ENCODE measurements at regions not wholly inside any gene's neighbourhood (a gene's known extent, or its start where the extent isn't known, plus 50 kb on each side); places are given as distances from the start of the nearest gene placed in this dataset.
A peak's percentile ranks its signal among the peaks of the same experiment; 100 is the strongest.

DNA sequence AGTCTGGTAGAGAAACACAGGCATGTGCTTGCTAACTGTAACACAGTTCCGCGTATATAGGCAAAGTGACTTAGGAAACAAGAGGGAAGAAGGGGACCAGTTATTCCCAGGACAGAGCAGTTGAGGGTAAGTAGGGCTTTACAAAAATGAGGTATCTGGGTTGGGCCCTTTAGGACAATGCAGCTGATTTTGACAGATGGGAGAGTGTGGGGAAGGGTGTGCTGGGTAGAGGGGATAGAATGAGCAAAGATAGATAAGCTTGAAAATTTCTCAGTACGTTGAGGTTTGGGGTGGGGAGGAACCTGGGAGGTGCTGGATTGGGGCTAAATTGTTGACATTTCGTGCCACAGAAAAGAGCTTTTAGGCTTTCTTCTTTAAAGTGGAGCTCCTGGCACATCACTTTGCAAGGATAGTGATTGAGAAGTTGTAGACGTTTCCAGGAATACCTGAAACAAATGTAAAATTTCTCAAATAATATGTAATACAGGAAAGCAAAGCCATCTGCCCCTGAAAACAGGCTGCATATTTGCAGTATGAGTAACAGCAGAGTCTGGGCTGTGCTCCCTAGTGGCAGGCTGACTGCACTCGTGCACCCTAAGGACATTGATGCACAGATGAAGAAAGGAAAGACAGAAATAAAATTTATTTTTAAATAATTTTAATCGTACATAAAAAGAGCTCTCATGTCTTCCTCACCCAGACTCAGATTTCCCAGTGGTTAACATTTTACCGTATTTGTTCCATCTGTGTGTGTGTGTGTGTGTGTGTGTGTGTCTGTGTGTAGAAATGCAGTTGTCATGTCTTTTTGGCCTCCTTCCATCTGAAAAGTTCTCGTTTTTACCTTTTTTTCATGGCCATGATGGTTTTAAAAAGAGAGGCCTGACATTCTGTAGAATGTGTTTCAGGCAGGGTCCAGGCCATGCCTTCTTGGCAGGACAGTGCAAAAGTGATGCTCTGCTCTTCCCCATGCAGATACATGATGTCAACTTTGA is 144.9 kb upstream of the DMRT1 start:
- Histone ChIP-seq H3K4me3 (ENCODE audit: low read length) (no peak overlapping the region), H3K9ac (ENCODE audit: low read depth, low read length) (no peak overlapping the region), H3K27ac (ENCODE audit: low read length) (no peak overlapping the region), H3K36me3 (ENCODE audit: insufficient read depth, low read depth, low read length) (no peaks in the 10 kb centered on the region), H3K27me3 (ENCODE audit: insufficient read depth, low read length) (no peaks in the 10 kb centered on the region), H3K9me3 (ENCODE audit: insufficient read depth, low read depth, low read length) (no peaks in the 10 kb centered on the region), H3K4me1 (ENCODE audit: insufficient read depth, low read length) (peaks cover 28% of the 10 kb centered on the region; the same call in 1 of the 2 replicates)

DNA sequence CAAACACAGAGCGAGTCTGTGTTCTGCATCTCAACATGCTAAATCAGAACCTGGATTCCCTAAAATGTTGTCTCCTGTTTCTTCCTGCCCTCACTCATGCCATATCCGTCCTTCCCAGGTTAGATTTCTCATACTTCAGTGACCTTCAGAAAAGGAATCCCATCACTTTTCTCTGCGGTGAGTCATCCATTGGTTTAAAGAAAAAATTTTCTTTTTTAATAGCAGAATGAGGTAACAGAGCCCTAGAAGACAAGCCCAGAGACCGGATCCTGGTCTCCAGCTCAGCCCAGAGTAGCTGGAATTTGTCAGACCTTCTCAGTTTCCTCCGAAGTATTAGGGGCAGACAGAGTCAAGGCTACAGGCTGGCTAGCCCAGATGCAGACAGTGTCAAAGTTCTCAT is 143.2 kb upstream of the DMRT1 start:
- H3K36me3 ChIP-seq (ENCODE audit: insufficient read depth, low read depth, low read length), result no peaks in the 10 kb centered on the region
- H3K4me3 ChIP-seq (ENCODE audit: low read length), result no peak overlapping the region
- no peak overlapping the region for H3K27ac ChIP-seq (ENCODE audit: low read length)
- H3K4me1 ChIP-seq (ENCODE audit: insufficient read depth, low read length), result peaks cover 23% of the 10 kb centered on the region; the same call in 1 of the 2 replicates
- H3K9ac ChIP-seq (ENCODE audit: low read depth, low read length), result no peak overlapping the region
- H3K9me3 ChIP-seq (ENCODE audit: insufficient read depth, low read depth, low read length), result no peaks in the 10 kb centered on the region
- H3K27me3 ChIP-seq (ENCODE audit: insufficient read depth, low read length), result no peaks in the 10 kb centered on the region

DNA sequence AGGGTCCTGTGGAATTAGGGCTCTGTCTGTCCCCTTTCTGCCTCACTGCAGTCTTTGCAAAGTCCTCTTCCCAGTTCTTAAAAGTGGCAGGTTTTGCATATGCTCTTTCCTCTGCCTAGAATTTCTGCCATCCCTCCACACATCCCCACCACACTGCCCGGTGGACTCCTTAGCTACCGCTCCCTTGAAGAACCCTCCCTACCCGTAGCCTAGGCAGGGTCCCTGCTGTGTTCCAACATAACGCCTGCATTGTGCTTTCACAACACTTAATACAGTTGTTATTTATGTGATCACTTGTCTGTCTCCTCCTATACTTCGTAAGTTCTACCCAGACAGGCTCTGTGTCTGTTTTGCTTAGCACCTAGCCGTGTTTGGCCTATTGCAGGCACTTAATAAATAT is 142.5 kb upstream of the DMRT1 start:
- H3K27ac ChIP-seq (ENCODE audit: low read length), result no peak overlapping the region
- 0 out of 2 replicates have a peak overlapping the region, but pooled peaks have one; percentile 6 for H3K9ac ChIP-seq (ENCODE audit: low read depth, low read length)
- H3K27me3 ChIP-seq (ENCODE audit: insufficient read depth, low read length), result no peaks in the 10 kb centered on the region
- no peak overlapping the region for H3K4me3 ChIP-seq (ENCODE audit: low read length)
- H3K4me1 ChIP-seq (ENCODE audit: insufficient read depth, low read length), result peaks cover 17% of the 10 kb centered on the region; the same call in 1 of the 2 replicates
- no peaks in the 10 kb centered on the region for H3K36me3 ChIP-seq (ENCODE audit: insufficient read depth, low read depth, low read length)
- no peaks in the 10 kb centered on the region for H3K9me3 ChIP-seq (ENCODE audit: insufficient read depth, low read depth, low read length)

DNA sequence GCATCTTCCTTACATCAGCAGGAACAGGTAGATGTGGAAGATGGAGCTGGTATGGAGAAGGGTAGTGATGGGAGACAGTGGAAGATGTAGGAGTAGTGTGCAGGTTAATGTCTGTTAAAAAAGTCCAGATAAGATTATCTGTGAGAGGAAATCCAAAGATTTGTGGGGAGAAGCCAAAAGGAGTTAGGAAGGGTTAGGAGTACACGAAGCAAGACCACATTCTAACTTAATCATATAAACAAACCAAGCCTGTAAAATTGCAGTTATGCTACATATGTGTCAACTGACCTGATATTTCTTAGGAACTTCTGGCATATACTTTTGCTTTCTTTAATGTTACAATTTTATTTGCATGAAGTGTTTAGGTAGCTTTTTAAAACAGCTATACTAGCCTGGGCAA is 142.1 kb upstream of the DMRT1 start:
- Histone ChIP-seq H3K27ac (ENCODE audit: low read length) (no peak overlapping the region), H3K9me3 (ENCODE audit: insufficient read depth, low read depth, low read length) (no peaks in the 10 kb centered on the region), H3K27me3 (ENCODE audit: insufficient read depth, low read length) (no peaks in the 10 kb centered on the region), H3K4me1 (ENCODE audit: insufficient read depth, low read length) (peaks cover 14% of the 10 kb centered on the region; the same call in 1 of the 2 replicates), H3K9ac (ENCODE audit: low read depth, low read length) (0 out of 2 replicates have a peak overlapping the region, but pooled peaks have one; percentile 6), H3K4me3 (ENCODE audit: low read length) (no peak overlapping the region), H3K36me3 (ENCODE audit: insufficient read depth, low read depth, low read length) (no peaks in the 10 kb centered on the region)

DNA sequence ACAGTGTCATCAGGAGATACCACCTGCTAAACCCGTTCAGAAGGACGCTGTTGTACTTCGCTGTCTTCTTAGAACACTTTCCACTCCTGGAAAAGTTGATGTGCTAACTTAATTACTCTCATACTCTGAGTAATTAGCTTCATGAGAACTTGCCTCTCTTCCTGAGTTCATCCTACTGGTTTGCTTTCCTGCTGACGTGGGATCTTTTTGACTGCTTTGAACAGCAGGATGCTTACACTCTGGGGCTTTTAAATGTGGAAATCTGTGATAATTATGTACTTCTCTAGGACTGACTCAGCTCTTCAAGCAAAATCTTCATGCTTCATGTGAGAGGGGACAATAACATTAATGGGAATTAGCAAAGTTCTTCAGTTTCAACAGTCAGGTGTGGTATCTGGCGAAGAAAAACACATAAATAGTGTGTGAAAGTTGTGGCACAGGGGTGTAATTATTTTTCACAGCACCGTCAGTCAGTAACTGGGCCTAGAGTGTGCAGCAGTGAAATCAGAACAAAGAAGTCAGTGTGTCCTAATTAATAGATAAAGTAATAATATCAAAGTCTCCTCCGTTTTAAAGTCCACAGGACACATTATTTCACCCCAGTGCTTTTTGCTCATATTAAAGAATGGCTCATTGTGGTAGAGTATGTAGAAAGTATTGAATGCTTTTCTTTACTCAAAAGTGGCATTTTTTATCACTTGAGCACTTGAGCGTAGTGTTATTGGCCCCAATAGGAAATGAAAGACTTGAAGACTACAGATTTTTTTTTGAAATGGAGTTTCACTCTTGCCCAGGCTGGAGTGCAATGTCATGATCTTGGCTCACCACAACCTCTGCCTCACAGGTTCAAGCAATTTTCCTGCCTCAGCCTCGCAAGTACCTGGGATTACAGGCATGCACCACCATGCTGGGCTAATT is 140.9 kb upstream of the DMRT1 start:
- H3K27me3 ChIP-seq (ENCODE audit: insufficient read depth, low read length), result no peaks in the 10 kb centered on the region
- peaks cover 14% of the 10 kb centered on the region; the same call in 1 of the 2 replicates for H3K4me1 ChIP-seq (ENCODE audit: insufficient read depth, low read length)
- no peaks in the 10 kb centered on the region for H3K9me3 ChIP-seq (ENCODE audit: insufficient read depth, low read depth, low read length)
- H3K9ac ChIP-seq (ENCODE audit: low read depth, low read length), result no peak overlapping the region
- no peak overlapping the region for H3K4me3 ChIP-seq (ENCODE audit: low read length)
- H3K27ac ChIP-seq (ENCODE audit: low read length), result no peak overlapping the region
- H3K36me3 ChIP-seq (ENCODE audit: insufficient read depth, low read depth, low read length), result no peaks in the 10 kb centered on the region

DNA sequence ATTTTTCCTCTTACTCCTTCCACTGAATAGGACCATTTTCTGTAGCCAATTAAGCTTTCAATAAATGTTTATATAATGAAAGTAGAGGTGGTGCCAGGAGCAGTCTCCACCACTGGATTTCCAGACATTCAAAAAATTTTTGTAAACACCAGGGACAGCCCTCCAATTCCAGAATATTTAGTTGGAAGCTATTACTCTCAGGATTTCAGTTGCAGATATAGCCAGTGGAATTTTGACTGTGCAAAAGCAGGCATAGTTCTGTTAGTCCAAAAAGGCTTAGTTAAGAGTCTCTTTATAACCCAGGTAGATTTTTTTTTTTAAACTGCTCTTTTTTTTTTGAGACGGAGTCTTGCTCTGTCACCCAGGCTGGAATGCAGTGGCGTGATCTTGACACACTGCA is 138.1 kb upstream of the DMRT1 start:
- H3K27ac ChIP-seq (ENCODE audit: low read length), result no peak overlapping the region
- no peak overlapping the region for H3K4me3 ChIP-seq (ENCODE audit: low read length)
- no peaks in the 10 kb centered on the region for H3K36me3 ChIP-seq (ENCODE audit: insufficient read depth, low read depth, low read length)
- H3K9me3 ChIP-seq (ENCODE audit: insufficient read depth, low read depth, low read length), result no peaks in the 10 kb centered on the region
- H3K4me1 ChIP-seq (ENCODE audit: insufficient read depth, low read length), result peaks cover 16% of the 10 kb centered on the region; the same call in 1 of the 2 replicates
- peaks cover 6% of the 10 kb centered on the region; the same call in 1 of the 2 replicates for H3K27me3 ChIP-seq (ENCODE audit: insufficient read depth, low read length)
- H3K9ac ChIP-seq (ENCODE audit: low read depth, low read length), result no peak overlapping the region

DNA sequence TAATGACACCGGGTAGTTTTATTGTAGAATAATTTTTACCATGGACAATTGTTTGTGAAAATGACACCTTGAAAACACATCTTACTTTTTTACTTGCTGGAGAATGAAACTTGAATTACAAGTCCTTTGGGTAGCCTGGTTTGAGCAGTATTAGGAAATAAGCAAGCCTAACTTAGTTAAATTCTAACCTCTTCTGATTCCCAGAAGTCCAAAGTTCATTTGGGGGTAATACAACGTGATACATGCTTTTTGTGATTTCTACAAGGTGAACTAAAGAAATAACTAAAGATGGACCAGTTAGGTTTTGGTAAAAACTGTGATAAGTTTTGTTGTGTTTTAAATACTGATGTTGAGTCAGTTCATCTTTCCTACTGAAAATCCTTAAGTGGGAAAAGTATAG is 135.4 kb upstream of the DMRT1 start:
- no peak overlapping the region for H3K9ac ChIP-seq (ENCODE audit: low read depth, low read length)
- H3K9me3 ChIP-seq (ENCODE audit: insufficient read depth, low read depth, low read length), result no peaks in the 10 kb centered on the region
- no peak overlapping the region for H3K4me3 ChIP-seq (ENCODE audit: low read length)
- no peak overlapping the region for H3K27ac ChIP-seq (ENCODE audit: low read length)
- H3K4me1 ChIP-seq (ENCODE audit: insufficient read depth, low read length), result peaks cover 13% of the 10 kb centered on the region
- peaks cover 6% of the 10 kb centered on the region; the same call in 1 of the 2 replicates for H3K27me3 ChIP-seq (ENCODE audit: insufficient read depth, low read length)
- peaks cover 6% of the 10 kb centered on the region for H3K36me3 ChIP-seq (ENCODE audit: insufficient read depth, low read depth, low read length)

DNA sequence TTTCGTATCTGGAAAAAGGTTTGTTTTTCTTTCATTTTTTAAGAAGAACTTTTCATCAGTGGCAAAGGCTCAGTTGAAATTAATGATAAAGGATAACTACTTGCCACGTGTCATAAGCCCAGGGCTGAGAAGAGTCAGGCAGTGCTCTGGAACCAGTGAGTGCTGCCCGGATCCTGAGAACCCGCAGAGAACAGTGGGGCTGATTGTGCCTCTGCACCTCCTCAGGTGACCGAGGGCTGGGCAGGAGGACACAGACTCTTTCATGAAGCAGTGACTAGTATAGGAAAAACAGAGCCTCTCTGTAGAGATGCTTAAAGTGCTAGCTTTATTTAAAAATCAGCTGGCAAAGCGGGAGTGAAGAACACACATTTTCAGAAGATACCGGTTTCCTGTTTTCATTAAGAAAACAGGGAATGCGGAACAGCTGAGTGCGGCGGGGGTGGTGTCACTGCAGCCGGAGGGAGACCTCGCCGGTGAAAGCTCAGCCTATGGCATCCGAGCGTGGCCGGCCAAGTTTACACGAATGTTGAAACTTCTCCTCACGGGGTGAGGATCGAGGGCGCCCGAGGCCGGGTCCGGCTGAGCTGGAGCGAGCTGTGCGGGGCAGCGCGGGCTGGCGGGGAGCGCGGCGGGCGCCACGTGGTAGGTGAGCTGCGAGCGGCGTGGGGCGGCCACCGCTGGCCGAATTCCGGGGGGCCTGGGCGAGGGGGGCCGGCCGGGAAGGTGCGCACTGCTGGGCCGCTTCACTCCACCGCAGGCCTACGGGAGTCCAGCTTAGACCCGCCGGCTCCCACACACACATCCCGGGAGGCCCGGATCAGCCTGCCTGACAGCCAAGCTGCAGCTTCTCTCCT is 134.7 kb upstream of the DMRT1 start:
- no peaks in the 10 kb centered on the region for H3K9me3 ChIP-seq (ENCODE audit: insufficient read depth, low read depth, low read length)
- peaks cover 6% of the 10 kb centered on the region; the same call in 1 of the 2 replicates for H3K27me3 ChIP-seq (ENCODE audit: insufficient read depth, low read length)
- H3K27ac ChIP-seq (ENCODE audit: low read length), result no peak overlapping the region
- H3K9ac ChIP-seq (ENCODE audit: low read depth, low read length), result peak overlapping the region; percentile 47; the same call in 1 of the 2 replicates
- H3K36me3 ChIP-seq (ENCODE audit: insufficient read depth, low read depth, low read length), result peaks cover 13% of the 10 kb centered on the region
- peaks cover 13% of the 10 kb centered on the region for H3K4me1 ChIP-seq (ENCODE audit: insufficient read depth, low read length)
- peak overlapping the region; percentile 66 for H3K4me3 ChIP-seq (ENCODE audit: low read length)

DNA sequence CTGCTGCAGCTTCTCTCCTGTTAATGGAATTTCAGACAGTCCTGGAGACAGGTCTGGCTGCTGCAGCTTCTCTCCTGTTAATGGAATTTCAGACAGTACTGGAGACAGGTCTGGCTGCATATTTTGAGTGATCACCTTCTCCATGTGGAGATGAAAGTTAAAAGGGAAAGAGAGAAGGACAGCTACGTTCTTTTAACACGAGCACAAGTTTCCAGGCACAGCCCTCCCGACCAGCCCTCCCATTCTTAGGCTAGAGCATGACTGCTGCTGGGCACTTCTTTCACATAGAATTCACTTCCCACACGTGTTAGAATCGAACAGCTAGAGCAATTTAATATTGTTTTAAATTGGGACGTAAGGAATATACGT is 133.3 kb upstream of the DMRT1 start:
- peaks cover 13% of the 10 kb centered on the region for H3K4me1 ChIP-seq (ENCODE audit: insufficient read depth, low read length)
- peaks cover 6% of the 10 kb centered on the region; the same call in 1 of the 2 replicates for H3K27me3 ChIP-seq (ENCODE audit: insufficient read depth, low read length)
- no peak overlapping the region for H3K4me3 ChIP-seq (ENCODE audit: low read length)
- peaks cover 26% of the 10 kb centered on the region for H3K36me3 ChIP-seq (ENCODE audit: insufficient read depth, low read depth, low read length)
- H3K9me3 ChIP-seq (ENCODE audit: insufficient read depth, low read depth, low read length), result no peaks in the 10 kb centered on the region
- H3K9ac ChIP-seq (ENCODE audit: low read depth, low read length), result no peak overlapping the region
- no peak overlapping the region for H3K27ac ChIP-seq (ENCODE audit: low read length)

DNA sequence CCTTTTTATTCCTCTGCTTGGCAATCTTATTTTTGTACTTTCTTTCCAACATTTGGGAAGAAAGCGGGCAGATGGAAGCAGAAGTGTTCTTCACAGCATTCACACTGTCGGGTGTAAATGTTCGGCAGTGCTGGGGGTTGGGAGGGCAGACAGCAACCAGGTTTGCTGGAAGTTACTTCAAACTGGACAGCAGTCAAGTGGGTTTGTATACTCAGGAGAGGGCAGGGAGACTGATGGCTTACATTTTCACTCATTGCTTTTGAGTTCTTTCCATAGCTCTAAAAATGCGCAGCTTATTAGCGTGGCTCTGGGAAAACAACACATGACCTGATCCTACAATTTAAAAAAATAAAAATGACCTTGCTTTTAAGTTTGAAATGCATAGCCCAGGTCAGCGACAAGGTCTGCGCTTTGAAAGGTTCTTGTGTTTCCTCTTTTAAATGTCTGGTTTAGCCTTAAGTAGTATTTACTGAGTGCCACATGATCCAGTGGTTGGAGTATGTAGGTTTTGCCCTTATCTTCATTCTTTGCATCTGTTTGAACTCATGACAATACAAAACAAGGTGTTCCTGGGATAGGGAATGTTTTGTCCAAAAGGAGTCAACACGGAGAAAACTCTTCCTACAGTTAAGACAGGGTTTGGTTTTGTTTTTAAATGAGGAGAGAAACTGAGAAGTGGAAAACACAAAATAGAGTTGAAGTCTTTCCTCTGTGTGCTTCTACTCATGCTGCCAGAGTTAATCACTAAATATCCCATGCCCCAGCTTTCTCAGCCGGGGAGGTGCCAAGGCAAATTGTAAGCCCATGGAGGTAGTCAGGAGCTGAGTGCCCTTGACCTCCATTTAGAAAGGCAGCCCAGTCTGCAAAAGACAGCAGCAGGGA is 132.7 kb upstream of the DMRT1 start:
- Histone ChIP-seq H3K4me1 (ENCODE audit: insufficient read depth, low read length) (peaks cover 13% of the 10 kb centered on the region), H3K9me3 (ENCODE audit: insufficient read depth, low read depth, low read length) (no peaks in the 10 kb centered on the region), H3K9ac (ENCODE audit: low read depth, low read length) (no peak overlapping the region), H3K36me3 (ENCODE audit: insufficient read depth, low read depth, low read length) (peaks cover 29% of the 10 kb centered on the region), H3K27me3 (ENCODE audit: insufficient read depth, low read length) (peaks cover 6% of the 10 kb centered on the region; the same call in 1 of the 2 replicates), H3K27ac (ENCODE audit: low read length) (no peak overlapping the region), H3K4me3 (ENCODE audit: low read length) (no peak overlapping the region)
